Keratinocyte (primary cell): ENCODE measurements at regions not wholly inside any gene's neighbourhood (a gene's known extent, or its start where the extent isn't known, plus 50 kb on each side); places are given as distances from the start of the nearest gene placed in this dataset.

Experiments used
- DNase-seq: peaks from one replicate; pipeline ENCODE4 v3.0.0-alpha.2; 2011; ENCODE audit warnings: low read depth, missing footprints, low spot score
- FAIRE-seq: peaks from 2 replicates; lab custom pipeline; 2011; peaks lifted over from hg19 to GRCh38; lab: Jason Lieb, UNC
- H2AFZ ChIP-seq: 2 replicates; pipeline ENCODE4 v1.6.0; 2012; ENCODE audit warnings: low read length, control low read depth, inconsistent platforms; ENCODE audit not compliant: control insufficient read depth
- H3K27ac ChIP-seq: 2 replicates; pipeline ENCODE4 v1.5.1; 2011; ENCODE audit warnings: low read length; ENCODE audit not compliant: control insufficient read depth, insufficient read depth
- H3K27me3 ChIP-seq: 3 replicates; pipeline ENCODE4 v1.6.0; 2011; ENCODE audit warnings: low read length; ENCODE audit not compliant: control insufficient read depth, insufficient read depth; ENCODE audit errors: extremely low read depth
- H3K36me3 ChIP-seq, 2 experiments: 2 replicates in 1 of 2; 3 replicates in 1 of 2; pipeline ENCODE4 v1.5.1; 2011; ENCODE audit warnings: low read length in 2 of 2, mild to moderate bottlenecking in 1 of 2; ENCODE audit not compliant: control insufficient read depth in 2 of 2, insufficient read depth in 2 of 2; ENCODE audit errors: extremely low read depth in 1 of 2
- H3K4me1 ChIP-seq: 3 replicates; pipeline ENCODE4 v1.5.1; 2011; ENCODE audit warnings: low read length; ENCODE audit not compliant: control insufficient read depth, insufficient read depth; ENCODE audit errors: extremely low read depth
- H3K4me2 ChIP-seq: 3 replicates; pipeline ENCODE4 v1.6.0; 2011; ENCODE audit warnings: low read depth, low read length; ENCODE audit not compliant: control insufficient read depth, insufficient read depth; ENCODE audit errors: extremely low read depth
- H3K4me3 ChIP-seq, 3 experiments: fragments of 200-600 bp in 1 of 3; sonication (generic) in 1 of 3; 2 replicates in 2 of 3; 3 replicates in 1 of 3; pipeline ENCODE4 v1.5.1; 2011 to 2016; ENCODE audit warnings: low read length in 3 of 3, mild to moderate bottlenecking in 3 of 3, control low read depth in 2 of 3, inconsistent platforms in 1 of 3, low read depth in 1 of 3, mixed read lengths in 1 of 3, mixed run types in 1 of 3, moderate library complexity in 1 of 3; ENCODE audit not compliant: control insufficient read depth in 2 of 3, insufficient read depth in 2 of 3; ENCODE audit errors: extremely low read depth in 1 of 3
- H3K79me2 ChIP-seq: 2 replicates; pipeline ENCODE4 v1.6.0; 2012; ENCODE audit warnings: low read length; ENCODE audit not compliant: control insufficient read depth, insufficient read depth
- H3K9ac ChIP-seq: 3 replicates; pipeline ENCODE4 v1.6.0; 2011; ENCODE audit warnings: low read length; ENCODE audit not compliant: control insufficient read depth, insufficient read depth; ENCODE audit errors: extremely low read depth
- H3K9me1 ChIP-seq: 3 replicates; pipeline ENCODE4 v1.6.0; 2011; ENCODE audit warnings: low read length; ENCODE audit not compliant: control insufficient read depth, insufficient read depth; ENCODE audit errors: extremely low read depth
- H3K9me3 ChIP-seq: 2 replicates; pipeline ENCODE4 v1.5.1; 2012; ENCODE audit warnings: low read depth, low read length; ENCODE audit not compliant: control insufficient read depth
- H4K20me1 ChIP-seq: 3 replicates; pipeline ENCODE4 v1.6.0; 2011; ENCODE audit warnings: low read length; ENCODE audit not compliant: control insufficient read depth, insufficient read depth; ENCODE audit errors: extremely low read depth
- CTCF ChIP-seq, 3 experiments: IDR thresholded peaks in 1 of 3; conservative IDR thresholded peaks in 1 of 3; optimal IDR thresholded peaks in 1 of 3; 2 replicates in 2 of 3; 3 replicates in 1 of 3; pipeline versions ENCODE3 to v1.5.1; 2011; ENCODE audit warnings: low read length in 3 of 3, mild to moderate bottlenecking in 3 of 3, moderate library complexity in 2 of 3, control low read depth in 1 of 3, inconsistent platforms in 1 of 3; ENCODE audit not compliant: insufficient read depth in 2 of 3; ENCODE audit errors: extremely low read depth in 1 of 3
- EZH2 ChIP-seq: IDR thresholded peaks from one replicate; pipeline ENCODE4 v1.6.1; 2012; ENCODE audit warnings: inconsistent platforms, mild to moderate bottlenecking, low read length, moderate library complexity
- dilution Hi-C: fragments of 300-500 bp; cut with MboI; formaldehyde crosslinking; loops from one replicate; pipeline ENCODE4 v1.7.0; 2020; ENCODE audit warnings: low sequenced_read_pairs; ENCODE audit not compliant: extremely low pct_ligation_motif_present

GRCh38 chr14:98886982-98887381, 385.0 kb downstream of the BCL11B start:
- Histone ChIP-seq H3K79me2 (no peaks in the 10 kb centered on the region), H3K4me2 (peak overlapping the region; percentile 2), H3K4me3 (no peak overlapping the region), H3K4me1 (peaks cover 8% of the 10 kb centered on the region), H4K20me1 (no peaks in the 10 kb centered on the region), H3K9me3 (peaks cover 2% of the 10 kb centered on the region), H3K27ac (no peak overlapping the region), H3K36me3 (no peaks in the 10 kb centered on the region), H3K9ac (no peak overlapping the region), H2AFZ (no peak overlapping the region), H3K27me3 (no peaks in the 10 kb centered on the region), H3K9me1 (no peaks in the 10 kb centered on the region)
- dilution Hi-C loops, result no loop called here
- TF ChIP-seq EZH2 (no peak), CTCF (optimal IDR thresholded peaks at IDR 0.05 in 1 of 3, IDR thresholded peaks at IDR 0.05 in 1 of 3, conservative IDR thresholded peaks at IDR 0.05 in 1 of 3; ENCODE audit: extremely low read depth in 1 of 3, insufficient read depth in 2 of 3, low read length in 3 of 3) (no peak)
- FAIRE-seq, result no peak
- DNase-seq, result no peak

DNA sequence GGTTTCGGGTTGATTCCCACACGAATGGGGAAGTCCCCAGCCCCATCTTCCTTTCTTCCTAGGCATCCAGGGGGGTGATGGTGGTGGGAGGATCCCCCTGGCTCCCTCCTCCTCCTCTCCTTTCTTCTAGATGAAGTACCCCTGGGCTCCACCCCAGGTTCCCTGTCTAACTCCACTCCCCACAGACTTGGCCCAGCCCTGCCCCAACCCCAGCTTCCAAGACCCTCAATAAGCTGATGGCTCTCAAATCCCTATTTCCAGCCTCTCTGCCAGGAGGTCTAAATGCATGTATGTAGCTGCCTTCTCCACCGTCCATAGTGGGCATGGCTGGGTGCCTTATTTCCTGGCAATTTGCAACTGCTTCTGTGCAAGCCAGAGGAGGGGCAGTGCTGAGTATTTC, 383.7 kb downstream of the BCL11B start:
- Histone ChIP-seq H3K79me2 (no peaks in the 10 kb centered on the region), H3K4me1 (peaks cover 8% of the 10 kb centered on the region), H3K36me3 (no peaks in the 10 kb centered on the region), H3K4me2 (no peak overlapping the region), H4K20me1 (no peaks in the 10 kb centered on the region), H3K27me3 (no peaks in the 10 kb centered on the region), H3K9me3 (peaks cover 5% of the 10 kb centered on the region), H2AFZ (no peak overlapping the region), H3K9ac (no peak overlapping the region), H3K27ac (no peak overlapping the region), H3K9me1 (no peaks in the 10 kb centered on the region), H3K4me3 (no peak overlapping the region)
- FAIRE-seq, result no peak
- DNase-seq, result no peak
- dilution Hi-C loops, result no loop called here
- TF ChIP-seq CTCF (optimal IDR thresholded peaks at IDR 0.05 in 1 of 3, IDR thresholded peaks at IDR 0.05 in 1 of 3, conservative IDR thresholded peaks at IDR 0.05 in 1 of 3; ENCODE audit: extremely low read depth in 1 of 3, insufficient read depth in 2 of 3, low read length in 3 of 3), result no peak
- no peak for TF ChIP-seq EZH2
